HG03439 (cell line): ENCODE measurements at regions not wholly inside any gene's neighbourhood (a gene's known extent, or its start where the extent isn't known, plus 50 kb on each side); places are given as distances from the start of the nearest gene placed in this dataset.
"Not testable (repeated sequence)": the region's sequence is repeated elsewhere in the genome, so short reads cannot be mapped to it uniquely, and the experiment has no call there.

Source experiments
- ATAC-seq: cut with Tn5 transposase; IDR thresholded peaks from one replicate; pipeline ENCODE4 v1.9.1; 2021; ENCODE audit warnings: mild to moderate bottlenecking, moderate library complexity; ENCODE audit not compliant: unreplicated experiment

DNA sequence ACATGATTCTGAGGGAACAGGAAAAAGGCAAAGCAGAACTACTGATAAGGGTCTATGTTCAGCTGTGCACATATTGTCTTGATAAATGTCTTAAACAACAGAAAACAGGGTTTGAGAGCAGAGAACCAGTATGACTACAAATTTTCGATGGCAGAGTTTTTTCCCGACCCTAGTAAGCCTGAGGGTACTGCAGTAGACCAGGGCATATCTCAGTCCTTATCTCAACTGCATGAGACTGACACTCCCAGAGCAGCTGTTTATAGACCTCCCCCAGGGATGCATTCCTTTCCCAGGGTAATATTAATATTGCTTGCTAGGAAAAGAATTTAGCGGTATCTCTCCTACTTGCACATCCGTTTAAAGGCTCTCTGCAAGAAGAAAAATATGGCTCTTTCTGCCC, 1176.8 kb upstream of the ADGRB3 start:
- ATAC-seq = no peak

DNA sequence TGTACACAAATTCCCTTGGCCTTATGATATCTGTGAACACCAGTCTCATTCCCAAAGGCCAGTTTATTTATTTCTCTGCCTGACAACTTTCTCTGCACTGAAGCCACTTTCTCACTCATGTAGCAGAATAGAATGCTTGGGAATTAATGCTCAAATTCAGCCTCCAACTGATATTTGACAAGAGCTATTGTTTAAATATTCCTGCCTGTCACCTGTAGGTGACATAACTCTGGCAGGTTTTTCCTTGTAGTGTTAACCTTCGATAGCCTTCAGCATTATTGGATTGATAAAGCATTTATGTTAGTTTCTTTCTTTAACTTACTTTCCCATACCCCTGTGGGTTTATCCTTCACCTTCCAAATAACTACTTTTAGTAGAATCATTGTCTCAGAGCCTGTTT, 1183.2 kb upstream of the ADGRB3 start:
- ATAC-seq = no peak

DNA sequence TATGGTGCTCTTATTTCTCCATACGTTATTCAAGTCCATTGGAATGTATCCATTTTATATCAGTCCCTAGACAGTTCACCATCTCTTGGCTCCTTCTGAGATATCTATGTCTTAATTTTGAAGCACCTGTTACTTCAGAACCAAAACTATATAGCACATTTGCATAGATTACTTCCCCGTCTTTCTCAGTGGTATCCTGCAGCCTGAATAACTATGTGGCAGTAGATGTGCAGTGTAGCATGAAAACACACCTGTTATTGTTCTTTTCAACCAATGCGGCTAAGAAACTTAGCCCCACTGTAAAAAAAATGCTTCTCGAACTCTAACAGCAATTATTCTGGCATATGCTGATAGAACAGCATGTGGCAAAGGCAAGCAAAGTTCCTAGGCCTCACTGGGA, 1184.4 kb upstream of the ADGRB3 start:
- ATAC-seq = no peak

DNA sequence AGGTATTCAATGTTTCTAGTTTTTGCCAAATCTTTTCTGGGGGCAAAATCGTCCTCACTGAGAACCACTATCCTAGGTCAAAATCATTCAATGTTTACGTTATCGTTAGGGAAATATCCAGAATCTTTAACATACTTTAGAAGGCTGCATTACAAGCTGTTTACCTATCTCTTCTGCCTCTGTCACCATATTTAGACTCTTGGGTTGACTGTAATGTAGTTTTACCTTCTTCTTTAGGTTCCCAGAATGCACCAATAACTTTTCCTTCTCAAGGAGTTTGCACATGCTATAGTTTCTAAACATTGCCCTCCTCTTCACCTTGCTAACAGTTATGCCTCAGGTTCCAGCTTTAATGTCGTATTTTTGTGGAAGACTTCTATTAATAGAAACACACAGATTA, 1185.5 kb upstream of the ADGRB3 start:
- ATAC-seq = no peak

DNA sequence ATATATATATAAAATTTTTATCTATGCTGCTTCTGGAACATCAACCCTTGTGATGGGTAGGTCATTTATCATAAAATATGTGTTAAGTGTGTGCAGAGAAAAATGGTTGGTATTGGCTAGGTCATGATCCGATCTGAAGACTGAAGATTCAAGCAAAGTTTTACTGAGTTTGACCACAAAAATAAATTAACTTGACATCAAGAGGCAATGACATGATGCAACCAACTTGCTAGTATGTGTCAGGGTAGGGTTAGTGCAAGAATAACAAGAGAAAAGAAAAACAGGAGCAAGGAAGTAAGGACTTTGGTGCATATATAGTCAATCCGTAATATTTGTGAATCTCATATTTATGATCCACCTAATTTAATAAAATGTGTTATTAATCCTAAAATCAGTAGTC, 1202.0 kb upstream of the ADGRB3 start:
- no peak for ATAC-seq

DNA sequence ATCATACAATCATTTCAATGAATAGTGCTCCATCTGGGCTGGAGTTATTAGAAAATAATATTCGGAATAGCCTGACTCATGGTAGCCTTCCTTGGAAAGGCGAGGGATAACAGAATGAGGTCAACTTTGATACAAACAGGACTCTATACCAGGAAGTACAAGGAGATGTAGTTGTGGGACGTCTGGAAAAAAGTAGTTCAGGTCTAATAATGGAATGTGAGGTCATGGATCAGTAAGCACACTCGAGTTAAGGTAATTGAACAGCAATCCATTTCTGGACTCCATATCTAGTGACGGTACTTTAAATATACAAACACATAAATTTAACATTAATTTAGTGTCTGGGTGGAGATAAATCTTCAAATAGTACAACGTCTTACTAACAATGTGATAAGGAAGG, 1204.0 kb upstream of the ADGRB3 start:
- no peak for ATAC-seq

DNA sequence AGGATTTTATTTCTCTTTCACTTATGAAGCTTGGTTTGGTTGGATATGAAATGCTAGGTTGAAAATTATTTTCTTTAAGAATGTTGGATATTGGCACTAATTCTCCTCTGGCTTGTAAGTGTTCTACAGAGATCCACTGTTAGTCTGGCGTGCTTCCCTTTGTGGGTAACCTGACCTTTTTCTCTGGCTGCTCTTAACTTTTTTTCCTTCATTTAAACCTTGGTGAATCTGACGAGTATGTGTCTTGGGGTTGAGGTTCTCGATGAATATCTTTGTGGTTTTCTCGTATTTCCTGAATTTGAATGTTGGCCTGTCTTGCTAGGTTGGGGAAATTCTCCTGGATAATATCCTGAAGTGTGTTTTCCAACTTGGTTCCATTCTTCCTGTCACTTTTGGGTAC, 1208.4 kb upstream of the ADGRB3 start:
- ATAC-seq = not testable (repeated sequence)

DNA sequence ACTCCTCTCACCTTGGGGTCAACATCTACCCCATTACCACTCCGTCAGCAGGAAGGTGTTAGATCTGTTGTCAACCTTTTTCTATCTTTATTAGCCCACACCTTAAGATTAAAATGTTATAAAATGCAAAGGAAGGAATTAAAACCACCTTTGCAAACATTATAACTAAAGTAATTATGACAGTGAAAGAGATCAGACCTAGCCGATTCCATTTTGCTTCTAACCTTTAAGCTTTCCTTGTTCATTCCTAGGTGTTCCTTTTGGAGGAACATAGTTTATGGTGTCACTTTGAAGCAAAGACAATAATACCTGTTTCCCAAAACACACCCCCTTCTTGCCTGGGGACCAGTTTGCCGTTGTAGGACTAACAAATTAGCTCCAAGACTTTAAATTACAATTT, 1223.0 kb upstream of the ADGRB3 start:
- no peak for ATAC-seq

DNA sequence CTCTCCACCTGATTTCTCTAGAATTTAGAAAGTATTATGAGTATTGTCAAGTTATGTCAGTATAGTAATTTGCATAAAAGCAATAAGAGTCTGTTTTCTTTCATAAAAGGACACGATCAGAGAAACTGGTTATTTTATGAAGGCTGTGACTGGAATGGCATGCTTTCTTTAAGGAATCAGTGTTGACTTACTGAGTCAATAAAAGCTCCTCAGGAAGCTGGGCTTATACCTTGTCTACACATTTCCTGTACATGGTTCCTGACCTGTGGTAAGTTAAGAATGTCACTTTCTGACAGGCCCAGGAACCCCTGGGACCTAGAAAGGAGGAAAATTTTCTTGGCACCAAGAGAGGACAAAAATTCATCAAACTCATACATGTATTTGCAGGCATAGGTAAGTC, 1224.0 kb upstream of the ADGRB3 start:
- no peak for ATAC-seq

DNA sequence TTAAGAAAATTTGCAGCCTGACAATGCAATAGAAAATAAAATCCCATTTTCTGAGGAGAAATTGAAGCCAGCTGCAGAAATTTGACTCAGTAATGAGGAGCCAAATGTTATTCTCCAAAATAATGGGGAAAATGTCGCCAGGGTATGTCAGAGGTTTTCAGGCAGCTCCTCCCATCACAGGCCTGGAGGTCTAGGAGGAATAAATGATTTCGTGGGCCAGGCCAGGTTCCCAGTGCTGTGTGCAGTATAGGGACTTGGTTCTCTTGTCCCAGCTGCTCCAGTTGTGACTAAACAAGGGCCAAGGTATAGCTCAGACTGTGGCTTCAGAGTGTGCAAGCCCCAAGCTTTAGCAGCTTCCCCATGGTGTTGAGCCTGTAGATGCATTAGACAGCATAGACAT, 1240.8 kb upstream of the ADGRB3 start:
- no peak for ATAC-seq

DNA sequence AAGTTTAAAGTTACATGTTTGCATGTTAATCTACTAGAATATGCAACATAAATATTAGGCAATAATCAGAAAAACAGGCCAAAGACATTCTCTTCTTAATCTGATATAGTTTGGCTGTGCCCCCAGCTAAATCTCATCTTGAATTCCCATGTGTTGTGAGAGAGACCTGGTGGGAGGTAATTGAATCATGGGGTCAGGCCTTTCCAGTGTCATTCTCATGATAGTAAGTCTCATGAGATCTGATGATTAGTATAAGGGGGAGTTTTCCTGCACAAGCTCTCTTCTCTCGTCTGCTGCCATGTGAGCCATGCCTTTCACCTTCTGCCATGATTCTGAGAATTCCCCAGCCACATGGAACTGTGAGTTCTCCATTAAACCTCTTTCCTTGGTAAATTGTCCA, 1241.7 kb upstream of the ADGRB3 start:
- no peak for ATAC-seq

DNA sequence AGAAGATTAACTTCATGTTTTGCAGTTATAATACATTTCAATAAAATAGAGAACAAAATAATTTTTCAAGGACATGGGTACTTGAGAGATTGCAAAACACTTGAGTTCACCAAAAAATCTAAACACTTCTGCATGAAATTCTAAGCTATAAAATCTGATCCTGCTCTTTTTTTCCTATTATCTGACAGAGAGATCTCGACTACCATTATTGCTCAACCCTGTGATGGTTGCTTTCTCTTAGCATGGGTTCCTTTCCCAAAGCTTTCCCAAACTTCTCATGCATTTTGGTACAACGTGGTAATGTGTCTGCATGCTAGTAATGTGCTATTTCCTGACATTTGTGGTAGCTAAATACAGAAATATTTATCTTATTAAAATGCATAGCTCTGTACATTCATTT, 1243.1 kb upstream of the ADGRB3 start:
- ATAC-seq = no peak

DNA sequence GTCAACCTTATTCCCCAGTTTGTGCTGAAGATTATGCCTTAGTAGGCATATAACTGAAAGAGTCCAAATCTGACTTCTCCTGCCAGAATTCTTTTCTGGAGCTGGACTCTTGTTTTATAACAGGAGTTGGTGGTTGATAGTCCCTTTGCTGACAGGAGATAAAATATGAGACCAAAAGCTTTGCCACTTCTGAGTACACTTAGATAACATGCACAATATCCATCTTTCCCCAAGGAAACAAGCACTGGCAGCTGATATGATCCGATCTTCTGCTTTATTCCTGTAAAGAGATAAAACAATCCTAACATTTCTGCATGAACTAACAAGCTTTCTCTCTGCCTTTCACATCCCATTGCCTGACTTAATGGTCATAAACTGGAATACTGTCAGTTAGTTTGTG, 1265.4 kb upstream of the ADGRB3 start:
- ATAC-seq = no peak

DNA sequence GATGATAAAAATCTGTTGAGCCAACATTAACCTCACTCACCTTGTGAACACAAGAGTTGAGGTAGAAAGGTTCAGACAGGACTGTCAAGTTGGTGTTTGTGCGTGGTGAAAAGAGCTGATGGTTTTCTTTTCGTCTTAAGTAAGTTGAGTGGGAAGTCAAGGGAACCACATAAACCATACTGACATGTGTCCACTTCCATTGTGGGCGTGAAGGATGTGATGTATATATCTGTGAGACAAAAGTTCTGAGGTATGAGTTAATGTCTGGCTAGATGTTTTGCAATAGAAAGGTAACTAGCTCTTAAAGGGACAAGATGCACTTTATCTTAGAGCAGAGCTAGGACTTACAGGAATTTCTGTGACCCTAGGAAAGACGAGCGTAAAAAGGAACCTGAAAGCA, 1272.1 kb upstream of the ADGRB3 start:
- no peak for ATAC-seq

DNA sequence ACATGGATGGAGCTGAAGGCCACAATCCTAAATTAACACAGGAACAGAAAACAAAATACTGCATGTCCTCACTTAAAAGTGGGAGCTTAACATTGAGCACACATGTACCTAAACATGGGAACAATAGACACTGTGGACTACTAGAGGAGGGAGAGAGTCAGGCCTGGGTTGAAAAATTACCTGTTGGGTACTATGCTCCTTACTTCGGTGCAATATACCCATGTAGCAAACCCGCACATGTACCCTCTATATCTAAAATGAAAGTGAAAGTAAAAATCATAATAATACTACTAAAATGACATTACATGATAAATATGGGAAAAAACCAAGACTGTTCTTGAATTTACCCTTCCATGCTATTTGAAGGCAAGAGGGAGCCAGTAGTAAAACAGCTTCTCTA, 1273.8 kb upstream of the ADGRB3 start:
- no peak for ATAC-seq

DNA sequence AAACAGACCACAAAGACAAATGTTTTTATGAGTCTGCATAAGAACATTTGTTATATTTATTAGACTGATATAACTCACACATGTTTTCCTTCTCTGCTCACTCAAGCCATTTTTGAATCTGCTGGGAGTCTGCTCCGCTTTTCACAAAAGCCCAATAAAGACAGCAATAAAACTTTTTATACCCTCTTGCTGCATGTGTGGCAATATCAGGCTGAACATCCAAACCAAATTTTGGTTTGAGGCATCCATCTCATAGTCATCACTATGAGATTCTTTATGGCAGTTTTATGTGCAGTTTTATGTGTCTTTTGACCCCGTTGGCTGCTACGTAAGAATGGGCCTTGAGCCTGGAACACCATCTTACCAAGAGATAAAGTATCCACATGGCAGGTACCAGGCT, 1276.8 kb upstream of the ADGRB3 start:
- ATAC-seq = no peak

DNA sequence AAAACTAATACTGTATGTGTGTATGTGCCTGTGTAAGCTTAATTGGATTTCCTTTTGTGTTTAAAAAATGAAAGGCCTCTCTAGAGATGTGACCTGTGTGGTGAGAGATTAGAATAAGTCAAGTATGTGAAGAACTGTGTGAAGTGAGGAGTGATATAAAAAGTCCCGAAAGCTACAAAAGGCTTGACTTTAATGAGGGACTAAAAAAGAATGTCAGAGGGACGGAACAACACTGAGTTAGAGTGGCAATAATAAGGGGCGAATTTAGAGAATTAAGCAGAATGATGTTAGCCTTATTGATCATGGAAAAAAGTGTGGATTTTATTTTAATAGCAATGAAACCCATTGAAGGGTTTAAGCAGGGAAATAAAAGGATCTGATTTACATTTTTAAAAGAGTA, 1281.2 kb upstream of the ADGRB3 start:
- ATAC-seq = no peak

DNA sequence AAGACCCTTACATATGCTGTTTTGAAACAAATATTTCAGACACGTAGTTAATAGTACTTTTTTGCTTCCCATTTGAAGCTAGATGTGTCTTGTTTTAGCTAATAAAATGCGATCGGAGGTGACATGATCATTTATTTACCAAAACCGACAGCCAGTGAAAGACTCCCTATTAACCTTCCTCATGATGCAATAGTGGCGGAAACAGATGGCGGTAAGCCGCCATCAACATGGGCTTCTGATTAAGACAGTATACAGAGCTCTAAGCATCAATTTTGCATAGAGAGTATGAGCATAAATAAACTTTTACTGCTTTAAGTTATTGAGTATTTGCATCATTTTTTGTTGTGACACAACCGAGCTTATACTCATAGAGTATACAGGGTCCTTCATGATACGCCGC, 1282.4 kb upstream of the ADGRB3 start:
- no peak for ATAC-seq

DNA sequence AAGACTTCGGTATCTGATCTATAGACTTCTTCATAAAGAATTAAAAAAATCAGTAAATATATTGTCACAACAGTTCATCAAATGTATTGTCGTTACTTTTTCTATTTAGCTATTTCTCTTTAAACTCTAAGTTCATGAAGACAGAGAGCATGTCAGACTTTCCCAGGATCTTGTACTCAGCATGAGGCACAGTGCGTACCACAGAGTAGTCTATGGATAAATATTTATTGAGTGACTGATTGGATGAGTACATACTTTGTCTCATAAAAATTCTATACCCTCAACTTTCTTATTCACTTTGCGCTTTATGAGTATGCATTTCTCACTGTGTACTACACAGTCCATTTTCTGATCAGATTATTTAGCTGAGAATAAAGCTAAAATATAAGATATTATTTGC, 1284.4 kb upstream of the ADGRB3 start:
- no peak for ATAC-seq

DNA sequence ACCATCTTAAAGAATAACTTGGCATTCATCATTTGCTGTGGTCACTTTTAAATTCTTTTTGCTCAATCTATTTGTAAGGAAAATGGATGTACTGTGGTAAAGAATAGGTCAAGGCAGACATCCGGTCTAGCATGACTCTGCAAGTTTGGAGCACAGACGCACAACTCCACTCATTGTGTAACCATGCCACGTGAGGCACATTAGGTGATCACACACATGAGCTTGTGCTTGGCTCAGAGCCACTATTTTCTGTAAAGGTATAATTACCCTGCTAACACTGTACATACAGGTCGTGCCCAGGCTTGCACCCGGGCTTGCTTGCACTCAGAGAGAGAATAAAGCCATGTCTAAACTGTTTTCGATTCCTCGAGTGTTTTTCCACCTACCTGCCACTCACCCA, 1289.1 kb upstream of the ADGRB3 start:
- no peak for ATAC-seq

DNA sequence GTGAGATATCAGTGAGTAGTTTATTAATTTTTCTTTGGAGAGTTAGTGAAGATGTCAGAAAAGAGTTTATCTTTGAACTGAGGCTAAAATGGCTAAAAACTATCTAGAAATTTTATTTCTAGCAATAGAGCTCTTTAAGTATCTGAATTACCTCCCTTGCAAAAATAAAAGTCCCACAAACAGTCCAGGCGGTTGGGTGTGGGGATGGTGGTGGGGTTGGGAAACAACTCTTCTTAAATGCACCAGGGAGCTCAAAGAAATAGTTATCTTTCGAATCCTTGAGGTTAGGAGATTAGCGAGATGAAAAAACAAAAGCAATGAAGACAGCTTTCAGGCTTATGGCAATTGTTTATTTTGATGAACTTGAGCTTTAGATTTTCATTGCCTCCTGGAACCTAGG, 1299.1 kb upstream of the ADGRB3 start:
- no peak for ATAC-seq

DNA sequence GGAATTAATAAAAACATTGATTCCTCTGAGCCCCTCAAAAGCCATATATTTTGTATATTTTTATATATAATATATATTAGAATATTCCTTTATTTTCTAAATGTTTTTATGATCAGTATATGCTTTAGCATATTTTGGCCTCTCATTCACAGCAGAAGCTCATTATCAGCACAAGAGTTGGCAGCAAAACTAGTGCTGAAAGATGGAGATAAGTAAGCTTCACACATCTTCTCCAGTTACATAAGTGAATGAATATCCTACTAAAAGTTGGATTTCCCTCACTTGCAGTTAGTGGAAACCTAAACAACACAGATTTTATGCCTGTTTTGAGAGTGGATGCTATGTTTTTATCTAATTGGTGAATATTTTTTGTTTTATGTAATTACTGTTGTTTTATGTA, 1303.8 kb upstream of the ADGRB3 start:
- ATAC-seq = no peak

DNA sequence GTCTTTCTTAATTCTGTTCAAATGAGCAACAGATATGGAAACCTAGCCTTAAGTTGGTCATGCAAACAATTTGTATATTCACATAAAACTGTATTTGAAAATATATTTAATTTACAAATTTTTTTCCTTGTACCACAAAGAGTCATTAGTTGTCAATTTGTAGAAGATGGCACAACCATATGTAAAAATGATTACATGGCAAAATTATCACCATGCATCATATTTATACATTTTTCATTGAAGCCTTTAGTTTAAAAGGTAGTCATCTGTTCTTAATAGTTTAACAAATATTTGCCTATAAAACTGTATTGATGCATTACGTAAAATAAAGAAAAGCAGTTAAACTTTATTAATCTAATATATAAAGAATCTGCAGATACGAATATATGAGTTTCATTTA, 1306.8 kb upstream of the ADGRB3 start:
- ATAC-seq = no peak

DNA sequence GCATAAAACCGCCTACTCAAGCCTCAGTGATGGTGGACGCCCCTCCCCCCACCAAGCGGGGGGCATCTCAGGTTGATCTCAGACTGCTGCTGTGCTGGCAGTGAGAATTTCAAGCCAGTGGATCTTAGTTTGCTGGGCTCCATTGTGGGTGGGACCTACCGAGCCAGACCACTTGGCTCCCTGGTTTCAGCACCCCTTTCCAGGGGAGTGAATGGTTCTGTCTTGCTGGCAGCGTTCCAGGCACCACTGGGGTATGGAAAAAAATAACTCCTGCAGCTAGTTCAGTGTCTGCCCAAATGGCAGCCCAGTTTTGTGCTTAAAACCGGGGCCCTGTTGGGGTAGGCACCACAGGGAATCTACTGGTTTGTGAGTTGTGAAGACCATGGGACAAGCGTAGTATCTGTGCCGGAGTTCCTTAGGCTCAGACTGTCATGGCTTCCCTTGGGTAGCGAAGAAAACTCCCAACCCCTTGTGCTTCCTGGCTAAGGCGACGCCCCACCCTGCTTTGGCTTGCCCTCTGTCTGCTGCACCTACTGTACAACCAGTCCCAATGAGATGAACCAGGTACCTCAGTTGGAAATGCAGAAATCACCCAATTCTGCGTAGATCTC, 1334.5 kb upstream of the ADGRB3 start:
- no peak for ATAC-seq
